ENCODE measurements at regions not wholly inside any gene's neighbourhood (a gene's known extent, or its start where the extent isn't known, plus 50 kb on each side); places are given as distances from the start of the nearest gene placed in this dataset.

- no peak for DNase-seq
Measured at GRCh38 chr4:120163895-120164294, 97.2 kb upstream of the MAD2L1 start.

GRCh38 chr4:120158841-120159463, 92.3 kb upstream of the MAD2L1 start:
- DNase-seq: no peak

- no peak for DNase-seq
Measured at GRCh38 chr4:120158046-120158445, 91.4 kb upstream of the MAD2L1 start.

DNA sequence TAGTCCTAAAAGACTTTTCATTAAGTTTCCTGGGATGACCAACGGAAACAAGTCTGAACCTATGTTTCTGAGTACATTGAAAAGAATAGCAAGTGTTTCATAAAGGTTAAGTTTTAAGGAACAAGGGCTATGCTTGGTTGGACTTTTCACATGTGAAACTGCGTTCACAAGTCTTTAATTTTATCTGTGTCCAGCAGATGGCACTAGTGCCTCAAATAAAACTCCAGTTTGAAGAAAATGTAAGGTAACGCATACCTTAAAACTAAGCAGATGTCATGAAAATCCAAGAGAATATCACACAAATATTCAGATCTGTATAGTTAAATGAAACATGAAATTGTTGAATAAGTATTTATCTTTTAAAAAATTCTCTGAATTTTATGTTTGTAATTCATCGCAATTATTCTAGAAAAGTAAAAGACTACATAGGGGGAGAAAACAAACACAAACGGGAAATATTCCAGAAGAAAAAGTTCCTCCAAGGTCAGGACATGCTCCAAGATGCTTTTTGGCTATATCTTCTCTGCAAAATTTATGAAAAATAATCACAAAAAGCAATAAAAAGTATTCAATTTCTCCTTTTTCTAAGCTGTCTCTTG, 89.6 kb upstream of the MAD2L1 start:
- peak; percentile 47 to 52 for DNase-seq

DNA sequence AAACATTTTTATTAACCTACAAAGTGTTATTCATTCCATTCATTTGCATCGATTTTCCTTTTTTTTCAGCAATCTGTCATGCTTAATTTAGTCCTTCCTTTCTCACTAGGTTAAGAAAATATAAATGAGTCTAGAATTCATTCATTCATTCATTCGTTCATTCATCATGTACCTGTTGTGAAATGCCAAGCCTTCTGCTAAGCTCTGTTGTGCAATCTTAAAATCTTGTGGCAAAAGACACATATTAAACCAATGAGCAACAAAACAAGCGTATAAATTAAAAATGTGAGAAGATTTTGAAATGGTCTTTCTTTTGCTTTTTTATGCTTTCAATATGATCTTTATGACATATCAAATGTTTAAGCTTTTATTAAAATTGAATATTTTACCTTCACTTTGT, 88.6 kb upstream of the MAD2L1 start:
- no peak for DNase-seq

DNA sequence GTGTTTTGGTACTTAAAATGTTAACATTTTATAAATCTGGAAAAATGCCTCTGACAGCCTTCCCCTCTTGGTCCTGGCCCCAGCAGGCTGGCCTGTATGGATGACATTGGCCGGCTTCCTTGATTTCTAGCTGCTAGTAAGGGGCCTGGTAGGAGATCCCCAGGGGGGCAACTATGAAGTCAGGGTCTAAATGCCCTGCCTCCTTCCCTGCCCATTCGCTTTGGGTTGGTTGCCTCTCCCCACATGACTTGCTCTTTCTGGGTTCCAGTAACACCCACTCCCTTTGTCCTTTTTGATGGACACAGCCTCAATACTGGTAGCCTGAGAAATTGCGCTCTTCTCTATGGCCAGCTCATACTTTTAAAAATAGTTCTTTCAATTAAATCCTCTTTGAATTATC, 78.0 kb upstream of the MAD2L1 start:
- no peak for DNase-seq

GRCh38 chr4:120144041-120144440, 77.4 kb upstream of the MAD2L1 start:
- DNase-seq: no peak

GRCh38 chr4:120139392-120139791, 72.7 kb upstream of the MAD2L1 start:
- no peak for DNase-seq

GRCh38 chr4:120132935-120133334, 66.3 kb upstream of the MAD2L1 start:
- peak; percentile 51 to 54 for DNase-seq

DNA sequence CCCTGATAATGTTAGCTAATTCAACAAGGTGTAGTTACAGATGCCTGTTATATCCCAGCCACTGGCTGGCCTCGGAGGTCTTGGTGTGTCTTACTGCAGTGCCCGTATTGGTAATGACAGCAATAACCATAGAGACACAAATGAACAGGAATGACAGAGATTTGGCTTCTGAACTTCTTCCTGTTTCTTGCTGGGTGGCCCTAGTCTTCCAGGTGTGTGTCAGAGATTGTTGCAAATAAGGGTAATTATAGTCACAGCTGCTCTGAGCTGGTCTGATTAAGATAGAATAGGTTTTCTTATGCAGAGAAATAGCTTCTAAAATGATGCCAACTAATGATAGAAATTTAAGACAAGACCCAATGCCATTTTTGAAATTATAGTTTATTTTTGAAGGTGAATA, 64.1 kb upstream of the MAD2L1 start:
- no peak for DNase-seq

Measured in inflammatory macrophage (primary cell).